ENCODE measurements at regions not wholly inside any gene's neighbourhood (a gene's known extent, or its start where the extent isn't known, plus 50 kb on each side); places are given as distances from the start of the nearest gene placed in this dataset.

GRCh38 chr7:38068461-38068860, 109.6 kb upstream of the STARD3NL start (continued):
- TF ChIP-seq ZNF19 (tag by site-specific recombination; IDR thresholded peaks at IDR 0.05; ENCODE audit: low read depth) (no peak), ZNF366 (tag by site-specific recombination; conservative IDR thresholded peaks at IDR 0.05) (0 out of 2 replicates have a peak, but pooled peaks have one; percentile 33), ZNF362 (tag by site-specific recombination; IDR thresholded peaks at IDR 0.05) (0 out of 2 replicates have a peak, but pooled peaks have one; percentile 59), ZNF776 (tag by site-specific recombination; IDR thresholded peaks at IDR 0.05; ENCODE audit: borderline replicate concordance) (no peak), ZNF600 (tag by site-specific recombination; IDR thresholded peaks at IDR 0.05) (no peak)

DNA sequence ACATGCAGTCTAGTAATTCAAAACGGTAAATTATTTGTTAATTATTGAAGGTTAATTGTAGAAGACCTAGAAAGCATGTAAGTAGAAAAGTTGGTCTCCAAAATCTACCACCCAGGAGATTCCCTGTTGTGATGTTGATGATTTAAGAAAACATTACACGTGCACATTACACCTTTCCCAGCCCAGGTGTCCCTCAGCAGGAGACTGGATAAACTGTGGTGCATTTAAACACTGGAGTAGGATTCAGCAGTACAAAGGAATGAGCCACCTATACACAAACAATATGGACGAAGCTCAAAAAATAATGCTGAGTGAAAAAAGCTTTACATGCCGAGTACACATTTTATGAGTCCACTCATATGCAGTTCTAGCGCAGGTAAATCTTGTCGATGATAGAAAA, 109.0 kb upstream of the STARD3NL start:
- Histone ChIP-seq H3K4me1 (ENCODE audit: control insufficient read depth, insufficient read depth, low read length) (peaks cover 8% of the 10 kb centered on the region; the same call in 1 of the 2 replicates), H3K9me3 (ENCODE audit: control insufficient read depth, insufficient read depth, low read depth, low read length) (no peaks in the 10 kb centered on the region), H3K4me3 (ENCODE audit: low read depth, low read length) (no peak overlapping the region), H3K27ac (ENCODE audit: extremely low read depth, low read depth, low read length) (no peak overlapping the region; the same call in 1 of the 2 replicates), H3K36me3 (ENCODE audit: control insufficient read depth in 2 of 2, insufficient read depth in 1 of 2, low read length in 2 of 2) (no peaks in the 10 kb centered on the region)
- TF ChIP-seq ZNF354C (tag by site-specific recombination; IDR thresholded peaks at IDR 0.05; ENCODE audit: borderline replicate concordance, low read depth), result no peak
- TF ChIP-seq SP7 (tag by site-specific recombination; IDR thresholded peaks at IDR 0.05), result no peak
- TF ChIP-seq, protein P1, sequence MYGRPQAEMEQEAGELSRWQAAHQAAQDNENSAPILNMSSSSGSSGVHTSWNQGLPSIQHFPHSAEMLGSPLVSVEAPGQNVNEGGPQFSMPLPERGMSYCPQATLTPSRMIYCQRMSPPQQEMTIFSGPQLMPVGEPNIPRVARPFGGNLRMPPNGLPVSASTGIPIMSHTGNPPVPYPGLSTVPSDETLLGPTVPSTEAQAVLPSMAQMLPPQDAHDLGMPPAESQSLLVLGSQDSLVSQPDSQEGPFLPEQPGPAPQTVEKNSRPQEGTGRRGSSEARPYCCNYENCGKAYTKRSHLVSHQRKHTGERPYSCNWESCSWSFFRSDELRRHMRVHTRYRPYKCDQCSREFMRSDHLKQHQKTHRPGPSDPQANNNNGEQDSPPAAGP (tag by site-specific recombination; IDR thresholded peaks at IDR 0.05), result no peak
- TF ChIP-seq ZNF514 (tag by site-specific recombination; IDR thresholded peaks at IDR 0.05), result no peak
- no peak for TF ChIP-seq KLF10 (tag by site-specific recombination; IDR thresholded peaks at IDR 0.05)
- no peak for TF ChIP-seq ZNF561 (tag by site-specific recombination; IDR thresholded peaks at IDR 0.05; ENCODE audit: borderline replicate concordance)
- TF ChIP-seq ZNF560 (tag by site-specific recombination; IDR thresholded peaks at IDR 0.05; ENCODE audit: borderline replicate concordance), result no peak
- peak; percentile 77 for TF ChIP-seq GLIS1 (tag by site-specific recombination; IDR thresholded peaks at IDR 0.05)
- POLR2A ChIA-PET, result no interaction called here
- CTCF ChIA-PET, result interaction anchor here (0.6 to 0.9 kb wide), 4 partner anchors 13 to 172 kb away, joined by 3 to 5 read pairs (median 4); no protein-coding TSS in a partner anchor

DNA sequence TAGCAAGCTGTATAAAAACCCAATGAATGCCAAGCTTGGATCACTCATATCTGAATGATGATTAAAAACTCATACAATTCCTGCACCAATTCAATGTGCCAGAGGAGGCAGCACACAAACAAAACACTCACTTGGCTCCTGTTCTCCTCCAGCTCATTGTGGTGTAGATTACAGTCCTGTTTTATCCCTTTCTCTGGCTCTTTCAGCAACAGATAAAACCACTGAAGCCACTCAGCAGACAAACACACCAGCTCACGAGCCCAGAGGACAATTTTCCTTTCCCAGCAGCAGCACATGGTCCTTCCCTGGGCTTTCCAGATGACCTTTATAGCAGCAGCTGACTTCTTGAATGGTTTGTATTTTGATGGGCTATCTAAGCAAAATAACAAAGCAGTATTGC, 107.3 kb upstream of the STARD3NL start:
- POLR2A ChIA-PET, result no interaction called here
- H3K36me3 ChIP-seq (ENCODE audit: control insufficient read depth in 2 of 2, insufficient read depth in 1 of 2, low read length in 2 of 2), result no peaks in the 10 kb centered on the region
- H3K9me3 ChIP-seq (ENCODE audit: control insufficient read depth, insufficient read depth, low read depth, low read length), result no peaks in the 10 kb centered on the region
- H3K4me3 ChIP-seq (ENCODE audit: low read depth, low read length), result no peak overlapping the region
- CTCF ChIA-PET, result interaction anchor here (0.6 to 1.4 kb wide), 15 partner anchors 8 to 760 kb away, joined by 3 to 7 read pairs (median 3); partner anchors contain the start of gene SFRP4
- peaks cover 8% of the 10 kb centered on the region; the same call in 1 of the 2 replicates for H3K4me1 ChIP-seq (ENCODE audit: control insufficient read depth, insufficient read depth, low read length)
- TF ChIP-seq ZBTB17 (tag by site-specific recombination; IDR thresholded peaks at IDR 0.05) (peak; percentile 52), ZNF214 (tag by site-specific recombination; IDR thresholded peaks at IDR 0.05; ENCODE audit: borderline replicate concordance) (no peak), OVOL3 (tag by site-specific recombination; IDR thresholded peaks at IDR 0.05) (no peak), CTCF (tag by site-specific recombination; IDR thresholded peaks at IDR 0.05) (0 out of 2 replicates have a peak, but pooled peaks have one; percentile 13), SCRT2 (tag by site-specific recombination; IDR thresholded peaks at IDR 0.05) (0 out of 2 replicates have a peak, but pooled peaks have one; percentile 39), REST (tag by site-specific recombination; IDR thresholded peaks at IDR 0.05) (no peak), ZNF768 (tag by site-specific recombination; IDR thresholded peaks at IDR 0.05) (0 out of 2 replicates have a peak, but pooled peaks have one; percentile 23)
- H3K27ac ChIP-seq (ENCODE audit: extremely low read depth, low read depth, low read length), result no peak overlapping the region

Data from HEK293 (cell line).